SK-N-SH (cell line): ENCODE measurements at regions not wholly inside any gene's neighbourhood (a gene's known extent, or its start where the extent isn't known, plus 50 kb on each side); places are given as distances from the start of the nearest gene placed in this dataset.

Source experiments
- CTCF ChIA-PET: fragments of 300-600, 350-600 bp; formaldehyde crosslinking; extraction: SDS; loops from one replicate; lab custom pipeline; 2021; lab: Yijun Ruan, JAX
- POLR2A ChIA-PET: fragments of 350-600 bp; sonication (Branson Sonifier 250); formaldehyde crosslinking; extraction: SDS; loops from one replicate; lab custom pipeline; 2020; ENCODE audit warnings: antibody characterized with exemption, inconsistent platforms; lab: Yijun Ruan, JAX
- DNase-seq: peaks from one replicate; pipeline ENCODE4 v3.0.0; 2012
- H2AFZ ChIP-seq: fragments of 200-600 bp; sonication (generic); 2 replicates; pipeline ENCODE4 v1.8.1; 2016; ENCODE audit warnings: antibody characterized with exemption, mild to moderate bottlenecking, low read depth
- H3F3A ChIP-seq: fragments of 200-600 bp; sonication (generic); replicated peaks from 2 replicates; pipeline ENCODE3; 2016; ENCODE audit warnings: antibody characterized with exemption, mild to moderate bottlenecking; ENCODE audit not compliant: insufficient read depth
- H3K27ac ChIP-seq, 2 experiments: fragments of 200-500 bp in 1 of 2; fragments of 200-600 bp in 1 of 2; sonication (Bioruptor generic) in 1 of 2; sonication (generic), shearing (Covaris generic) in 1 of 2; 2 replicates each; pipeline versions ENCODE4 v1.5.1 to v1.6.1; 2014 to 2016; ENCODE audit warnings: low read depth in 2 of 2, inconsistent platforms in 1 of 2, low read length in 1 of 2, mild to moderate bottlenecking in 1 of 2, mixed read lengths in 1 of 2
- H3K27me3 ChIP-seq: fragments of 200-600 bp; sonication (generic), shearing (Covaris generic); 2 replicates; pipeline ENCODE4 v1.6.1; 2016; ENCODE audit warnings: mixed run types; ENCODE audit not compliant: insufficient read depth
- H3K36me3 ChIP-seq, 2 experiments: fragments of 200-500 bp in 1 of 2; fragments of 200-600 bp in 1 of 2; sonication (Bioruptor generic) in 1 of 2; sonication (generic) in 1 of 2; replicated peaks in 1 of 2; 2 replicates each; pipeline versions ENCODE3 to v1.5.1; 2014 to 2016; ENCODE audit warnings: low read length in 1 of 2, mild to moderate bottlenecking in 1 of 2; ENCODE audit not compliant: insufficient read depth in 2 of 2, control insufficient read depth in 1 of 2
- H3K4me1 ChIP-seq, 2 experiments: fragments of 200-500 bp in 1 of 2; fragments of 200-600 bp in 1 of 2; sonication (Bioruptor generic) in 1 of 2; sonication (generic), shearing (Covaris generic) in 1 of 2; 2 replicates each; pipeline versions ENCODE4 v1.5.1 to v1.6.1; 2014 to 2016; ENCODE audit warnings: low read depth in 1 of 2, low read length in 1 of 2, mixed run types in 1 of 2; ENCODE audit not compliant: insufficient read depth in 2 of 2, control insufficient read depth in 1 of 2
- H3K4me2 ChIP-seq: fragments of 200-600 bp; sonication (generic), shearing (Covaris generic); 2 replicates; pipeline ENCODE4 v1.6.1; 2017; ENCODE audit warnings: mixed run types
- H3K4me3 ChIP-seq, 2 experiments: fragments of 200-500 bp in 1 of 2; fragments of 200-600 bp in 1 of 2; sonication (Bioruptor generic) in 1 of 2; sonication (generic), shearing (Covaris generic) in 1 of 2; 2 replicates each; pipeline versions ENCODE4 v1.5.1 to v1.8.1; 2014 to 2016; ENCODE audit warnings: low read depth in 2 of 2, inconsistent platforms in 1 of 2, low read length in 1 of 2, mild to moderate bottlenecking in 1 of 2, mixed read lengths in 1 of 2, moderate library complexity in 1 of 2
- H3K79me2 ChIP-seq: fragments of 200-600 bp; sonication (generic); 2 replicates; pipeline ENCODE4 v1.8.1; 2017; ENCODE audit warnings: mild to moderate bottlenecking; ENCODE audit not compliant: insufficient read depth
- H3K9ac ChIP-seq: fragments of 200-600 bp; sonication (generic); 2 replicates; pipeline ENCODE4 v1.6.1; 2017; ENCODE audit warnings: mixed run types
- H3K9me2 ChIP-seq: fragments of 200-600 bp; sonication (generic); 2 replicates; pipeline ENCODE4 v1.6.1; 2017; ENCODE audit warnings: mixed run types
- H3K9me3 ChIP-seq: fragments of 200-600 bp; sonication (generic); 2 replicates; pipeline ENCODE4 v1.6.1; 2017; ENCODE audit warnings: mixed run types, mild to moderate bottlenecking, moderate library complexity
- H4K20me1 ChIP-seq: fragments of 200-600 bp; sonication (generic); 2 replicates; pipeline ENCODE4 v1.6.1; 2017; ENCODE audit warnings: mild to moderate bottlenecking, mixed run types; ENCODE audit not compliant: insufficient read depth
- CHD2 ChIP-seq: fragments of 150-350 bp; IDR thresholded peaks from 2 replicates; pipeline ENCODE4 v1.6.1; 2018; ENCODE audit warnings: low read length; ENCODE audit not compliant: partially characterized antibody
- EP300 ChIP-seq, 2 experiments: IDR thresholded peaks; 2 replicates each; pipeline versions ENCODE4 v1.4.0 to v1.6.1; 2012; ENCODE audit warnings: borderline replicate concordance in 1 of 2, low read depth in 1 of 2, low read length in 1 of 2
- FOSL2 ChIP-seq: IDR thresholded peaks from 2 replicates; pipeline ENCODE4 v1.4.0; 2012; ENCODE audit warnings: low read depth, mild to moderate bottlenecking, moderate library complexity, borderline replicate concordance
- GABPA ChIP-seq: IDR thresholded peaks from 2 replicates; pipeline ENCODE4 v1.4.0; 2012; ENCODE audit warnings: low read depth, mild to moderate bottlenecking
- JUND ChIP-seq: IDR thresholded peaks from 2 replicates; pipeline ENCODE4 v1.4.0; 2012
- NFIC ChIP-seq: IDR thresholded peaks from 2 replicates; pipeline ENCODE4 v1.4.0; 2012; ENCODE audit warnings: borderline replicate concordance
- NRF1 ChIP-seq: IDR thresholded peaks from 2 replicates; pipeline ENCODE4 v1.6.1; 2012; ENCODE audit warnings: low read depth, mild to moderate bottlenecking, low read length
- POLR2AphosphoS5 ChIP-seq: IDR thresholded peaks from 2 replicates; pipeline ENCODE4 v1.6.1; 2012; ENCODE audit warnings: low read depth, low read length
- RAD21 ChIP-seq: IDR thresholded peaks from 2 replicates; pipeline ENCODE4 v1.6.1; 2012; ENCODE audit warnings: mild to moderate bottlenecking, low read length
- RCOR1 ChIP-seq: fragments of 150-350 bp; IDR thresholded peaks from 2 replicates; pipeline ENCODE4 v1.6.1; 2017; ENCODE audit warnings: antibody characterized with exemption, low read length
- RFX5 ChIP-seq: IDR thresholded peaks from 2 replicates; pipeline ENCODE4 v1.6.1; 2012; ENCODE audit warnings: mild to moderate bottlenecking, improper control_type of control experiment, low read length
- SMC3 ChIP-seq: IDR thresholded peaks from 2 replicates; pipeline ENCODE4 v1.6.1; 2012; ENCODE audit warnings: low read depth, low read length, improper control_type of control experiment
- TAF1 ChIP-seq: IDR thresholded peaks from 2 replicates; pipeline ENCODE4 v1.6.1; 2012; ENCODE audit warnings: low read depth, mild to moderate bottlenecking, low read length, moderate library complexity, borderline replicate concordance
- TEAD4 ChIP-seq: IDR thresholded peaks from 2 replicates; pipeline ENCODE4 v1.4.0; 2012; ENCODE audit warnings: mild to moderate bottlenecking, borderline replicate concordance; ENCODE audit not compliant: insufficient read depth
- WGBS: methylation state at CpG from one replicate; pipeline ENCODE4 v1.1.6; 2017; ENCODE audit warnings: low lambda C conversion rate; 5-methylcytosine and 5-hydroxymethylcytosine counted together
- TF ChIP-seq, protein P1 (sequence below): IDR thresholded peaks from 2 replicates; pipeline ENCODE4 v1.4.0; 2012; ENCODE audit warnings: low read depth
- TF ChIP-seq, protein P2 (sequence below): fragments of 150-350 bp; IDR thresholded peaks from 2 replicates; pipeline ENCODE4 v1.6.1; 2016; ENCODE audit warnings: mild to moderate bottlenecking, low read depth, low read length
- TF ChIP-seq, protein P3 (sequence below): IDR thresholded peaks from 2 replicates; pipeline ENCODE4 v1.4.0; 2012; ENCODE audit warnings: low read depth, borderline replicate concordance

DNA sequence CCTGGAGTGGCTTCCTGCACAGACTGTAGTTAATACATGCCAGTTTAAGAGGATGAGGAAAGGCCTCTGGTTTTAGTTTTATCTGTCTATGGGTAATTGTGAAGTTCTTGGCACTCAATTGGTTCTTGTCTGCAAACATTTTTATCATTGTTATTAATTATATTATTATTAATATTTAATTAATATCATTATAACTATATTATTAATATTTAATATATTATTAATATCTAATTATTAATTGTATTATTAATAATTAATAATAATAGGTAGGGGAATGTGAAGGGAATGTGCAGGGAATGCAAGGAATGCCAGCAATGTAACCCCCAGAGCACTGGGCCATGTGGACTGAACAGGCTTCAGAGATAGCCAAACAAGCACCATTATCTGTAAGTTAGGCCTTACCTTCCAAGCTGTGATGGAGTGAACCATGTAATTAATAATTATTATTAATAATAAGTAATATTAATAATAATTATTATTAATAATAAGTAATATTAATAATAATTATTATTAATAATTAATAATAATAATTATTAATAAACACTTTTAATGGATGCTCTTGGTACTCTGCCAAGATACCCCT, 79.8 kb upstream of the NMNAT3 start:
- no peak for TF ChIP-seq POLR2AphosphoS5
- no peak for TF ChIP-seq RCOR1
- TF ChIP-seq CHD2 = no peak
- TF ChIP-seq RAD21 = no peak
- TF ChIP-seq EP300 (IDR thresholded peaks at IDR 0.05; ENCODE audit: borderline replicate concordance in 1 of 2, low read depth in 1 of 2, low read length in 1 of 2) = no peak
- no peak for TF ChIP-seq JUND
- no peak for TF ChIP-seq GABPA
- TF ChIP-seq FOSL2 = no peak
- Histone ChIP-seq H3K9me3 (no peaks in the 10 kb centered on the region), H3K4me1 (peaks cover 0 to 4% of the 10 kb centered on the region in 2 experiments; a peak in 1 of 4 replicates), H3K4me2 (no peak overlapping the region), H3K9ac (no peak overlapping the region), H2AFZ (no peak overlapping the region), H3K9me2 (no peaks in the 10 kb centered on the region), H3K27ac (no peak overlapping the region), H3K27me3 (no peaks in the 10 kb centered on the region), H3K36me3 (no peaks in the 10 kb centered on the region), H3F3A (no peaks in the 10 kb centered on the region), H4K20me1 (no peaks in the 10 kb centered on the region), H3K79me2 (no peaks in the 10 kb centered on the region), H3K4me3 (no peak overlapping the region)
- POLR2A ChIA-PET = no interaction called here
- no peak for DNase-seq
- CTCF ChIA-PET = no interaction called here

DNA sequence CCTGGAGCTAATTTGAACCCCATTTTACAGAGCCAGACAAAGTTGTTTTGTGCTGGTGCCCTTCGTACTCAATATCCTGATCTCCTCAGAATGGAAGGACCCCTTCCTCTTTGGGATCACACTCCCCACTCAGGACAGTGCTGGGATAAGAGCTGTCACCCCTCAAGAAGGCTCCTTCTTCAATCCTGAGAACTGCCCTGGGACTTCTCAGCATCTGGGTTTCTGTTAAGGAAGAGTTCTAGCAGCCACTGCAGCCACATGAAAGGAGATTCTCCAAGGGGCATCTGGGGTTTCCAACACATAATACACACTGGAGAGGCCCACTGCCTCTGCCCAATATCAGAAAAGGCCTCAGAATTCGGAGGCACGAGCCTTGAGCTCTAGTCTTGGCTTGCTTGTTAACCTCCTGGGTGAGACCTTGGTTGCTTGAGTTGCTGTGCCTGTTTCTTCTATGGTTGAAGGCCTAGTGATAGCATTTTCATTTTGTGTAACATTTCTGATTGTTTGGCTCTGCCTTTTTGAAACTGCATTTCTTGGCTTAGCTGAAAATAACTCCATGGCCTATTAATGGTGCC, 78.8 kb upstream of the NMNAT3 start:
- no peak overlapping the region for H2AFZ ChIP-seq

More for the DNA sequence above, 78.8 kb upstream of the NMNAT3 start:
- H3K9me2 ChIP-seq = no peaks in the 10 kb centered on the region
- 15% methylated on average over 3 of the region's 3 CpGs for WGBS
- H3K4me3 ChIP-seq = no peak overlapping the region
- H3K79me2 ChIP-seq = no peaks in the 10 kb centered on the region
- no peak overlapping the region for H3K9ac ChIP-seq
- no peak overlapping the region for H3K4me2 ChIP-seq
- DNase-seq = no peak
- no peak overlapping the region for H3K27ac ChIP-seq
- no peaks in the 10 kb centered on the region for H3K9me3 ChIP-seq
- TF ChIP-seq RFX5 (no peak), NFIC (no peak), RAD21 (no peak), JUND (no peak), NRF1 (no peak), SMC3 (no peak), TEAD4 (no peak), GABPA (no peak), POLR2AphosphoS5 (no peak), TAF1 (no peak), RCOR1 (no peak)
- TF ChIP-seq, protein P1, sequence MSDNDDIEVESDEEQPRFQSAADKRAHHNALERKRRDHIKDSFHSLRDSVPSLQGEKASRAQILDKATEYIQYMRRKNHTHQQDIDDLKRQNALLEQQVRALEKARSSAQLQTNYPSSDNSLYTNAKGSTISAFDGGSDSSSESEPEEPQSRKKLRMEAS = no peak
- TF ChIP-seq, protein P2, sequence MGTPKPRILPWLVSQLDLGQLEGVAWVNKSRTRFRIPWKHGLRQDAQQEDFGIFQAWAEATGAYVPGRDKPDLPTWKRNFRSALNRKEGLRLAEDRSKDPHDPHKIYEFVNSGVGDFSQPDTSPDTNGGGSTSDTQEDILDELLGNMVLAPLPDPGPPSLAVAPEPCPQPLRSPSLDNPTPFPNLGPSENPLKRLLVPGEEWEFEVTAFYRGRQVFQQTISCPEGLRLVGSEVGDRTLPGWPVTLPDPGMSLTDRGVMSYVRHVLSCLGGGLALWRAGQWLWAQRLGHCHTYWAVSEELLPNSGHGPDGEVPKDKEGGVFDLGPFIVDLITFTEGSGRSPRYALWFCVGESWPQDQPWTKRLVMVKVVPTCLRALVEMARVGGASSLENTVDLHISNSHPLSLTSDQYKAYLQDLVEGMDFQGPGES = no peak
- TF ChIP-seq, protein P3, sequence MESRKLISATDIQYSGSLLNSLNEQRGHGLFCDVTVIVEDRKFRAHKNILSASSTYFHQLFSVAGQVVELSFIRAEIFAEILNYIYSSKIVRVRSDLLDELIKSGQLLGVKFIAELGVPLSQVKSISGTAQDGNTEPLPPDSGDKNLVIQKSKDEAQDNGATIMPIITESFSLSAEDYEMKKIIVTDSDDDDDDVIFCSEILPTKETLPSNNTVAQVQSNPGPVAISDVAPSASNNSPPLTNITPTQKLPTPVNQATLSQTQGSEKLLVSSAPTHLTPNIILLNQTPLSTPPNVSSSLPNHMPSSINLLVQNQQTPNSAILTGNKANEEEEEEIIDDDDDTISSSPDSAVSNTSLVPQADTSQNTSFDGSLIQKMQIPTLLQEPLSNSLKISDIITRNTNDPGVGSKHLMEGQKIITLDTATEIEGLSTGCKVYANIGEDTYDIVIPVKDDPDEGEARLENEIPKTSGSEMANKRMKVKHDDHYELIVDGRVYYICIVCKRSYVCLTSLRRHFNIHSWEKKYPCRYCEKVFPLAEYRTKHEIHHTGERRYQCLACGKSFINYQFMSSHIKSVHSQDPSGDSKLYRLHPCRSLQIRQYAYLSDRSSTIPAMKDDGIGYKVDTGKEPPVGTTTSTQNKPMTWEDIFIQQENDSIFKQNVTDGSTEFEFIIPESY = no peak
- H3F3A ChIP-seq = no peaks in the 10 kb centered on the region
- POLR2A ChIA-PET = no interaction called here
- H4K20me1 ChIP-seq = no peaks in the 10 kb centered on the region
- no peaks in the 10 kb centered on the region for H3K27me3 ChIP-seq
- H3K4me1 ChIP-seq = no peaks in the 10 kb centered on the region
- H3K36me3 ChIP-seq = no peaks in the 10 kb centered on the region
- CTCF ChIA-PET = interaction anchor here (0.6 to 0.8 kb wide), 2 partner anchors 9 to 14 kb away, joined by 3 read pairs; no protein-coding TSS in a partner anchor
